DOHH2 (cell line): ENCODE measurements at regions not wholly inside any gene's neighbourhood (a gene's known extent, or its start where the extent isn't known, plus 50 kb on each side); places are given as distances from the start of the nearest gene placed in this dataset.

Experiments
- H3F3A ChIP-seq: fragments of 200-600 bp; sonication (generic), shearing (Covaris generic); 2 replicates; pipeline ENCODE4 v1.6.0; 2016; ENCODE audit warnings: antibody characterized with exemption, mild to moderate bottlenecking; ENCODE audit not compliant: control insufficient read depth, insufficient read depth
- H3K27ac ChIP-seq: fragments of 200-600 bp; sonication (generic); 2 replicates; pipeline ENCODE4 v1.5.1; 2014; ENCODE audit warnings: low read depth, mild to moderate bottlenecking, low read length, moderate library complexity
- H3K27me3 ChIP-seq: fragments of 200-600 bp; sonication (generic); 2 replicates; pipeline ENCODE4 v1.6.1; 2014; ENCODE audit warnings: mild to moderate bottlenecking, low read length, mixed read lengths; ENCODE audit not compliant: control insufficient read depth
- H3K36me3 ChIP-seq: fragments of 200-600 bp; sonication (generic); 2 replicates; pipeline ENCODE4 v1.6.1; 2014; ENCODE audit warnings: mild to moderate bottlenecking, low read length, moderate library complexity, mixed read lengths; ENCODE audit not compliant: control insufficient read depth
- H3K4me1 ChIP-seq: fragments of 200-600 bp; sonication (generic); 2 replicates; pipeline ENCODE4 v1.6.1; 2014; ENCODE audit warnings: mild to moderate bottlenecking, low read length, mixed read lengths; ENCODE audit not compliant: control insufficient read depth
- H3K4me2 ChIP-seq: fragments of 200-600 bp; sonication (generic); 2 replicates; pipeline ENCODE4 v1.6.0; 2014; ENCODE audit warnings: mild to moderate bottlenecking, low read length, moderate library complexity
- H3K4me3 ChIP-seq: fragments of 200-600 bp; sonication (generic); 2 replicates; pipeline ENCODE4 v1.5.1; 2014; ENCODE audit warnings: mild to moderate bottlenecking, low read length, mixed read lengths
- H3K79me2 ChIP-seq: fragments of 200-600 bp; sonication (generic); 2 replicates; pipeline ENCODE4 v1.6.1; 2014; ENCODE audit warnings: mild to moderate bottlenecking, low read length, mixed read lengths; ENCODE audit not compliant: control insufficient read depth
- H3K9me2 ChIP-seq: fragments of 200-600 bp; sonication (generic); replicated peaks from 2 replicates; pipeline ENCODE4 v1.6.1; 2014; ENCODE audit warnings: mild to moderate bottlenecking, low read length, mixed read lengths; ENCODE audit not compliant: control insufficient read depth
- H3K9me3 ChIP-seq: fragments of 200-600 bp; sonication (generic); 2 replicates; pipeline ENCODE4 v1.6.1; 2014; ENCODE audit warnings: antibody characterized with exemption, low read length, mixed read lengths; ENCODE audit not compliant: control insufficient read depth, insufficient read depth
- H4K20me1 ChIP-seq: fragments of 200-600 bp; sonication (generic); 2 replicates; pipeline ENCODE4 v1.6.0; 2014; ENCODE audit warnings: low read depth, mild to moderate bottlenecking, antibody characterized with exemption, low read length, moderate library complexity; ENCODE audit not compliant: control insufficient read depth, insufficient read depth
- CTCF ChIP-seq: fragments of 200-600 bp; sonication (generic); IDR thresholded peaks from one replicate; pipeline ENCODE4 v1.5.1; 2014; ENCODE audit warnings: antibody characterized with exemption, mild to moderate bottlenecking, low read depth, low read length; ENCODE audit not compliant: poor library complexity, severe bottlenecking
- EZH2phosphoT487 ChIP-seq: fragments of 200-600 bp; sonication (generic); IDR thresholded peaks from 2 replicates; pipeline ENCODE4 v1.6.1; 2017; ENCODE audit warnings: borderline replicate concordance, mild to moderate bottlenecking, antibody characterized with exemption, low read length, moderate library complexity, mixed read lengths

GRCh38 chr10:117690359-117690758 lies 147.8 kb downstream of the EMX2 start:
- Histone ChIP-seq H3K4me1 (no peaks in the 10 kb centered on the region), H3K27ac (no peak overlapping the region), H3K9me2 (no peaks in the 10 kb centered on the region), H3K79me2 (no peaks in the 10 kb centered on the region), H3K27me3 (peaks cover 2% of the 10 kb centered on the region; the same call in 1 of the 2 replicates), H3K4me2 (no peak overlapping the region), H3K36me3 (no peaks in the 10 kb centered on the region), H3K9me3 (no peaks in the 10 kb centered on the region), H4K20me1 (no peaks in the 10 kb centered on the region), H3F3A (no peaks in the 10 kb centered on the region), H3K4me3 (no peak overlapping the region)
- TF ChIP-seq CTCF (no peak), EZH2phosphoT487 (no peak)

- Histone ChIP-seq H3K4me1 (no peaks in the 10 kb centered on the region), H3K4me2 (no peak overlapping the region), H3K9me3 (no peaks in the 10 kb centered on the region), H3K4me3 (no peak overlapping the region), H3K79me2 (no peaks in the 10 kb centered on the region), H3K36me3 (no peaks in the 10 kb centered on the region), H3K27me3 (peaks cover 2% of the 10 kb centered on the region; the same call in 1 of the 2 replicates), H3K9me2 (no peaks in the 10 kb centered on the region), H3F3A (no peaks in the 10 kb centered on the region), H4K20me1 (no peaks in the 10 kb centered on the region), H3K27ac (no peak overlapping the region)
- no peak for TF ChIP-seq CTCF
- no peak for TF ChIP-seq EZH2phosphoT487
These were observed 151.6 kb downstream of the EMX2 start for GRCh38 chr10:117694190-117694589.

GRCh38 chr10:117697402-117697801 lies 154.9 kb downstream of the EMX2 start:
- no peaks in the 10 kb centered on the region for H3K36me3 ChIP-seq
- H3F3A ChIP-seq = no peaks in the 10 kb centered on the region
- no peaks in the 10 kb centered on the region for H3K79me2 ChIP-seq
- no peak overlapping the region for H3K4me3 ChIP-seq
- no peaks in the 10 kb centered on the region for H3K9me2 ChIP-seq
- H3K4me1 ChIP-seq = no peaks in the 10 kb centered on the region
- H4K20me1 ChIP-seq = no peaks in the 10 kb centered on the region
- H3K4me2 ChIP-seq = no peak overlapping the region
- H3K9me3 ChIP-seq = no peaks in the 10 kb centered on the region
- TF ChIP-seq EZH2phosphoT487 (no peak), CTCF (no peak)
- peaks cover 2% of the 10 kb centered on the region; the same call in 1 of the 2 replicates for H3K27me3 ChIP-seq
- no peak overlapping the region for H3K27ac ChIP-seq
